Tibial nerve (tissue), 4 donors: ENCODE measurements at regions not wholly inside any gene's neighbourhood (a gene's known extent, or its start where the extent isn't known, plus 50 kb on each side); places are given as distances from the start of the nearest gene placed in this dataset.
"Not testable (repeated sequence)": the region's sequence is repeated elsewhere in the genome, so short reads cannot be mapped to it uniquely, and the experiment has no call there.

ENCODE experiments used
- DNase-seq, 2 donors: peaks; one replicate each; pipeline ENCODE4 v3.0.0-alpha.2; 2019; ENCODE audit warnings: low spot score in 2 of 2
- H3K27ac ChIP-seq, 4 donors: fragments of 200-600 bp; sonication (generic) in 3 of 4; one replicate each; pipeline ENCODE4 v1.5.1; 2017 to 2019; ENCODE audit warnings: mild to moderate bottlenecking in 1 of 4
- H3K27me3 ChIP-seq, 2 donors: fragments of 200-600 bp; sonication (generic) in 1 of 2; one replicate each; pipeline versions ENCODE4 v1.5.1 to v1.6.0; 2017 to 2019
- H3K36me3 ChIP-seq, 3 donors: fragments of 200-600 bp; sonication (generic); one replicate each; pipeline ENCODE4 v1.5.1; 2018 to 2019
- H3K4me1 ChIP-seq, 4 donors: fragments of 200-600 bp; sonication (generic) in 3 of 4; one replicate each; pipeline ENCODE4 v1.5.1; 2017 to 2019
- H3K4me3 ChIP-seq, 4 donors: fragments of 200-600 bp; sonication (generic) in 3 of 4; one replicate each; pipeline ENCODE4 v1.5.1; 2017 to 2019; ENCODE audit warnings: mild to moderate bottlenecking in 1 of 4, moderate library complexity in 1 of 4
- H3K9me3 ChIP-seq, 4 donors: fragments of 200-600 bp; sonication (generic) in 3 of 4; one replicate each; pipeline ENCODE4 v1.5.1; 2017 to 2019
- EP300 ChIP-seq, 2 donors: sonication (generic); formaldehyde crosslinking; IDR thresholded peaks; one replicate each; pipeline ENCODE4 v1.6.1; 2017; ENCODE audit warnings: antibody characterized with exemption in 2 of 2, mild to moderate bottlenecking in 1 of 2
- POLR2A ChIP-seq, 2 donors: fragments of 450-650 bp; IDR thresholded peaks; one replicate each; pipeline ENCODE4 v1.6.1; 2017; ENCODE audit warnings: antibody characterized with exemption in 2 of 2, mild to moderate bottlenecking in 2 of 2, moderate library complexity in 2 of 2
- WGBS, 2 donors: methylation state at CpG; one replicate each; pipeline ENCODE4 v1.1.5; 2018; 5-methylcytosine and 5-hydroxymethylcytosine counted together
- TF ChIP-seq, protein P1 (sequence below), 5 experiments: fragments of 200-600 bp in 3 of 5; fragments of 450-650 bp in 2 of 5; sonication (generic) in 3 of 5; IDR thresholded peaks; one replicate each; pipeline ENCODE4 v1.5.1; 2016 to 2019; ENCODE audit warnings: antibody characterized with exemption in 5 of 5, mild to moderate bottlenecking in 3 of 5, moderate library complexity in 2 of 5

- Histone ChIP-seq H3K4me1 (no peaks in the 10 kb centered on the region), H3K4me3 (no peak overlapping the region), H3K27me3 (no peaks in the 10 kb centered on the region), H3K36me3 (no peaks in the 10 kb centered on the region), H3K27ac (no peak overlapping the region), H3K9me3 (no peaks in the 10 kb centered on the region)
- DNase-seq: no peak
- 70 to 83% methylated on average over 5 of the region's 5 CpGs for WGBS, 2 donors
- TF ChIP-seq EP300 (IDR thresholded peaks at IDR 0.05) (no peak), POLR2A (IDR thresholded peaks at IDR 0.05) (no peak)
- TF ChIP-seq, protein P1, sequence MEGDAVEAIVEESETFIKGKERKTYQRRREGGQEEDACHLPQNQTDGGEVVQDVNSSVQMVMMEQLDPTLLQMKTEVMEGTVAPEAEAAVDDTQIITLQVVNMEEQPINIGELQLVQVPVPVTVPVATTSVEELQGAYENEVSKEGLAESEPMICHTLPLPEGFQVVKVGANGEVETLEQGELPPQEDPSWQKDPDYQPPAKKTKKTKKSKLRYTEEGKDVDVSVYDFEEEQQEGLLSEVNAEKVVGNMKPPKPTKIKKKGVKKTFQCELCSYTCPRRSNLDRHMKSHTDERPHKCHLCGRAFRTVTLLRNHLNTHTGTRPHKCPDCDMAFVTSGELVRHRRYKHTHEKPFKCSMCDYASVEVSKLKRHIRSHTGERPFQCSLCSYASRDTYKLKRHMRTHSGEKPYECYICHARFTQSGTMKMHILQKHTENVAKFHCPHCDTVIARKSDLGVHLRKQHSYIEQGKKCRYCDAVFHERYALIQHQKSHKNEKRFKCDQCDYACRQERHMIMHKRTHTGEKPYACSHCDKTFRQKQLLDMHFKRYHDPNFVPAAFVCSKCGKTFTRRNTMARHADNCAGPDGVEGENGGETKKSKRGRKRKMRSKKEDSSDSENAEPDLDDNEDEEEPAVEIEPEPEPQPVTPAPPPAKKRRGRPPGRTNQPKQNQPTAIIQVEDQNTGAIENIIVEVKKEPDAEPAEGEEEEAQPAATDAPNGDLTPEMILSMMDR (IDR thresholded peaks at IDR 0.05): no peak
Measured at GRCh38 chr6:8845690-8846089, 410.3 kb upstream of the SLC35B3 start.

DNA sequence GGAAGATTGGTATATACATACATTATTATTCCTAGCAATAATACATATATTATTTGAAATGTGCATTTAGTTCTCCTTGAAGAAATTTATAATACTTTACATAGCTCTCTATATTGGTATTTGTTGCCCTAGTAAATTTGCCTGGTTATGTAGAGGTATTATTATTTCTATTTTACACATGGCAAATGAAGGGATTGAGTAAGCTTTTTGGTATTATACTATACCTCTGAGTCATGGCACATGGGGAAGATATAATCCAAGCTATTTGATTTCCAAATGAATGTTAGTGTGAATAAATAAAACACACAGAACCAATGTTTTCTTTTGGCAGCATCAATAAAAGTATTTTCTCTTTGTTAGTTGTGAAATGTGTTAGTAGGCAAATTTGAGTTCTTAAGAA lies 409.6 kb upstream of the SLC35B3 start:
- TF ChIP-seq POLR2A (IDR thresholded peaks at IDR 0.05) (no peak), EP300 (IDR thresholded peaks at IDR 0.05) (no peak)
- TF ChIP-seq, protein P1 (IDR thresholded peaks at IDR 0.05): no peak
- Histone ChIP-seq H3K9me3 (no peaks in the 10 kb centered on the region), H3K4me1 (no peaks in the 10 kb centered on the region), H3K36me3 (no peaks in the 10 kb centered on the region), H3K27ac (no peak overlapping the region), H3K27me3 (no peaks in the 10 kb centered on the region), H3K4me3 (no peak overlapping the region)
- no peak for DNase-seq

DNA sequence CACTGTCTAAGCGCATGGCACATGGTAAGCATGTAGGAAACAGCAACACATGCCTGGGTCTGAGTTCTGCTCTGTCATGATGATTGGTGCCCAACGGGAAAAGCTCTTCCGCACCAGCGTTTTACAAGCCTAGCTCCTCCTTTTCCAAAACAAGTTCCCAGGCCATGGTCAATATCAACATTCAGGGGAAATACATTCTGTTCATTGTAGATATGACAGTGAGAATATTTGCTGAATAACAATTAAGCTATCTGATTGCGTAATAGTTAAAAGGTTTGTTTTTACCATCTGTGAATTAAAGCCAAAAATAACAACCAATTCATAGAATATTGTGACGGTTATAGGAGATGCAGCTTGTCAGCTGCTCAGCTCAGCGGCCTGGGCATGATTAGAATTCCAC lies 404.3 kb upstream of the SLC35B3 start:
- 67 to 75% methylated on average over 7 of the region's 7 CpGs for WGBS, 2 donors
- Histone ChIP-seq H3K27me3 (no peaks in the 10 kb centered on the region), H3K27ac (no peak overlapping the region), H3K36me3 (no peaks in the 10 kb centered on the region), H3K4me1 (no peaks in the 10 kb centered on the region), H3K9me3 (no peaks in the 10 kb centered on the region), H3K4me3 (no peak overlapping the region)
- no peak for TF ChIP-seq POLR2A (IDR thresholded peaks at IDR 0.05)
- no peak for DNase-seq

- Histone ChIP-seq H3K4me1 (no peaks in the 10 kb centered on the region), H3K27me3 (no peaks in the 10 kb centered on the region), H3K4me3 (no peak overlapping the region), H3K27ac (no peak overlapping the region), H3K36me3 (no peaks in the 10 kb centered on the region), H3K9me3 (no peaks in the 10 kb centered on the region)
- WGBS, 2 donors: 70 to 83% methylated on average over 2 of the region's 2 CpGs
- DNase-seq: no peak
- TF ChIP-seq POLR2A (IDR thresholded peaks at IDR 0.05) (no peak), EP300 (IDR thresholded peaks at IDR 0.05) (no peak)
- TF ChIP-seq, protein P1 (IDR thresholded peaks at IDR 0.05): no peak
Measured at GRCh38 chr6:8837343-8837742, 402.0 kb upstream of the SLC35B3 start.

DNA sequence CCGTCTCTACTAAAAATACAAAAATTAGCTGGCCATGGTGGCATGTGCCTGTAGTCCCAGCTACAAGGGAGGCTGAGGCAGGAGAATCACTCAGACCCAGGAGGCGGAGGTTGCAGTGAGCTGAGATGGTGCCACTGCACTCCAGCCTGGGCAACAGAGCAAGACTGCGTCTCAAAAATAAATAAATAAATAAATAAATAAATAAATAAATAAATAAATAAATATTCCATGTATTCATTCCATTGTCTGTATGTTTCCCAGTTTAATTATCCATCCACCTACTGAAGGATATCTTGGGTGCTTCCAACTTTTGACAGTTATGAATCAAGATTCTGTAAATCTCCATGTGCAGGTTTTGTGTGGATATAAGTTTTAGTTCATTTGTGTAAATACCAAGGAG lies 397.4 kb upstream of the SLC35B3 start:
- WGBS, 2 donors: 96 to 98% methylated on average over 3 of the region's 3 CpGs
- not testable (repeated sequence) for H3K27me3 ChIP-seq, H3K4me1 ChIP-seq, H3K9me3 ChIP-seq, H3K4me3 ChIP-seq, DNase-seq, H3K36me3 ChIP-seq, H3K27ac ChIP-seq

GRCh38 chr6:8831366-8832152 lies 396.2 kb upstream of the SLC35B3 start:
- Histone ChIP-seq H3K27me3 (no peaks in the 10 kb centered on the region), H3K27ac (no peak overlapping the region), H3K36me3 (no peaks in the 10 kb centered on the region), H3K4me3 (no peak overlapping the region), H3K4me1 (no peaks in the 10 kb centered on the region), H3K9me3 (no peaks in the 10 kb centered on the region)
- no peak for DNase-seq
- TF ChIP-seq POLR2A (IDR thresholded peaks at IDR 0.05): no peak
- no peak for TF ChIP-seq EP300 (IDR thresholded peaks at IDR 0.05)
- TF ChIP-seq, protein P1 (IDR thresholded peaks at IDR 0.05): no peak
- 83 to 88% methylated on average over 11 of the region's 11 CpGs for WGBS, 2 donors
